NCI-H446 treated with DMSO at 0.1 percent for 48 hours (cell line): ENCODE measurements at regions not wholly inside any gene's neighbourhood (a gene's known extent, or its start where the extent isn't known, plus 50 kb on each side); places are given as distances from the start of the nearest gene placed in this dataset.

Experiments used
- DNase-seq: peaks from one replicate; lab custom pipeline; 2025; lab: John Stamatoyannopoulos, UW

GRCh38 chr1:212190169-212190568, 95.0 kb upstream of the PPP2R5A start:
- no peak for DNase-seq

GRCh38 chr1:212192261-212192998, 92.8 kb upstream of the PPP2R5A start:
- no peak for DNase-seq

GRCh38 chr1:212196355-212196754, 88.9 kb upstream of the PPP2R5A start:
- no peak for DNase-seq

- no peak for DNase-seq
Measured at GRCh38 chr1:212201461-212201860, 83.7 kb upstream of the PPP2R5A start.

GRCh38 chr1:212203630-212204029, 81.6 kb upstream of the PPP2R5A start:
- no peak for DNase-seq

GRCh38 chr1:212205006-212205405, 80.2 kb upstream of the PPP2R5A start:
- no peak for DNase-seq

GRCh38 chr1:212205843-212206242, 79.4 kb upstream of the PPP2R5A start:
- DNase-seq, result no peak

GRCh38 chr1:212207118-212207517, 78.1 kb upstream of the PPP2R5A start:
- DNase-seq, result no peak

- no peak for DNase-seq
Measured at GRCh38 chr1:212207822-212208520, 77.2 kb upstream of the PPP2R5A start.

- no peak for DNase-seq
Measured at GRCh38 chr1:212208978-212209644, 76.1 kb upstream of the PPP2R5A start.

GRCh38 chr1:212211371-212211770, 73.8 kb upstream of the PPP2R5A start:
- DNase-seq, result no peak

- no peak for DNase-seq
Measured at GRCh38 chr1:212212343-212212742, 72.9 kb upstream of the PPP2R5A start.

GRCh38 chr1:212212906-212213305, 72.3 kb upstream of the PPP2R5A start:
- DNase-seq, result no peak

- DNase-seq, result no peak
Measured at GRCh38 chr1:212213784-212214183, 71.4 kb upstream of the PPP2R5A start.

GRCh38 chr1:212214325-212214724, 70.9 kb upstream of the PPP2R5A start:
- DNase-seq, result no peak

- no peak for DNase-seq
Measured at GRCh38 chr1:212215910-212216309, 69.3 kb upstream of the PPP2R5A start.

GRCh38 chr1:212217633-212218032, 67.6 kb upstream of the PPP2R5A start:
- DNase-seq, result no peak

- DNase-seq, result no peak
Measured at GRCh38 chr1:212218065-212218464, 67.1 kb upstream of the PPP2R5A start.

GRCh38 chr1:212218911-212219310, 66.3 kb upstream of the PPP2R5A start:
- no peak for DNase-seq

- no peak for DNase-seq
Measured at GRCh38 chr1:212219679-212220463, 65.3 kb upstream of the PPP2R5A start.

GRCh38 chr1:212221801-212222200, 63.4 kb upstream of the PPP2R5A start:
- no peak for DNase-seq

- no peak for DNase-seq
Measured at GRCh38 chr1:212224102-212224501, 61.1 kb upstream of the PPP2R5A start.
